ENCODE measurements at regions not wholly inside any gene's neighbourhood (a gene's known extent, or its start where the extent isn't known, plus 50 kb on each side); places are given as distances from the start of the nearest gene placed in this dataset.

- Histone ChIP-seq H3K4me1 (peaks cover 0 to 27% (median 11%) of the 10 kb centered on the region in 4 donors), H3K27ac (no peak overlapping the region), H3K36me3 (no peaks in the 10 kb centered on the region), H3K4me3 (no peak overlapping the region), H3K27me3 (no peaks in the 10 kb centered on the region), H3K9me3 (no peaks in the 10 kb centered on the region)
- DNase-seq, result peak; percentile 19 to 68
- 5 to 28% (median 23%) methylated on average over 3 of the region's 3 CpGs for WGBS, 5 donors
- intact Hi-C loops (cut with DNase I; ENCODE audit: low total_unique reads), result no loop called here
- TF ChIP-seq CTCF (IDR thresholded peaks at IDR 0.05), result no peak
- no peak for TF ChIP-seq POLR2A (IDR thresholded peaks at IDR 0.05)
- TF ChIP-seq EP300 (IDR thresholded peaks at IDR 0.05), result no peak
- no peak for TF ChIP-seq POLR2AphosphoS5 (IDR thresholded peaks at IDR 0.05)
These were observed 150.7 kb downstream of the DMRT2 start for GRCh38 chr9:1200847-1201251.

- Histone ChIP-seq H3K9me3 (no peaks in the 10 kb centered on the region), H3K36me3 (no peaks in the 10 kb centered on the region), H3K4me3 (no peak overlapping the region), H3K4me1 (peaks cover 0 to 27% (median 11%) of the 10 kb centered on the region in 4 donors), H3K27me3 (no peaks in the 10 kb centered on the region), H3K27ac (no peak overlapping the region)
- WGBS, 5 donors, result 28 to 54% (median 44%) methylated on average over 2 of the region's 2 CpGs
- no peak for DNase-seq
- TF ChIP-seq CTCF (IDR thresholded peaks at IDR 0.05) (no peak), POLR2AphosphoS5 (IDR thresholded peaks at IDR 0.05) (no peak), POLR2A (IDR thresholded peaks at IDR 0.05) (no peak), EP300 (IDR thresholded peaks at IDR 0.05) (no peak)
- intact Hi-C loops (cut with DNase I; ENCODE audit: low total_unique reads), result no loop called here
These were observed 151.1 kb downstream of the DMRT2 start for GRCh38 chr9:1201262-1201661.

- intact Hi-C loops (cut with DNase I; ENCODE audit: low total_unique reads), result no loop called here
- 75 to 84% (median 79%) methylated on average over 8 of the region's 8 CpGs for WGBS, 5 donors
- Histone ChIP-seq H3K4me1 (peaks cover 0 to 27% (median 11%) of the 10 kb centered on the region in 4 donors), H3K27me3 (no peaks in the 10 kb centered on the region), H3K27ac (no peak overlapping the region), H3K9me3 (no peaks in the 10 kb centered on the region), H3K36me3 (no peaks in the 10 kb centered on the region), H3K4me3 (no peak overlapping the region)
- TF ChIP-seq POLR2AphosphoS5 (IDR thresholded peaks at IDR 0.05), result no peak
- TF ChIP-seq POLR2A (IDR thresholded peaks at IDR 0.05), result no peak
- no peak for TF ChIP-seq CTCF (IDR thresholded peaks at IDR 0.05)
- no peak for TF ChIP-seq EP300 (IDR thresholded peaks at IDR 0.05)
- DNase-seq, result no peak
These were observed 151.7 kb downstream of the DMRT2 start for GRCh38 chr9:1201901-1202300.

GRCh38 chr9:1202512-1203280, 152.5 kb downstream of the DMRT2 start:
- Histone ChIP-seq H3K36me3 (no peaks in the 10 kb centered on the region), H3K4me1 (peaks cover 0 to 27% (median 11%) of the 10 kb centered on the region in 4 donors), H3K27me3 (no peaks in the 10 kb centered on the region), H3K4me3 (no peak overlapping the region), H3K27ac (no peak overlapping the region), H3K9me3 (no peaks in the 10 kb centered on the region)
- no peak for DNase-seq
- WGBS, 5 donors, result 38 to 72% (median 63%) methylated on average over 3 of the region's 3 CpGs
- no peak for TF ChIP-seq POLR2A (IDR thresholded peaks at IDR 0.05)
- TF ChIP-seq POLR2AphosphoS5 (IDR thresholded peaks at IDR 0.05), result no peak
- TF ChIP-seq EP300 (IDR thresholded peaks at IDR 0.05), result no peak
- no peak for TF ChIP-seq CTCF (IDR thresholded peaks at IDR 0.05)
- intact Hi-C loops (cut with DNase I; ENCODE audit: low total_unique reads), result no loop called here

Data from stomach (tissue), 8 donors.